Bronchial epithelial cell (primary cell): ENCODE measurements at regions not wholly inside any gene's neighbourhood (a gene's known extent, or its start where the extent isn't known, plus 50 kb on each side); places are given as distances from the start of the nearest gene placed in this dataset.

Experiments
- DNase-seq: peaks from one replicate; pipeline ENCODE4 v3.0.0-alpha.2; 2010; ENCODE audit warnings: low read depth
- FAIRE-seq: peaks from 2 replicates; lab custom pipeline; 2011; peaks lifted over from hg19 to GRCh38; lab: Jason Lieb, UNC
- H3K27me3 ChIP-seq: 2 replicates; pipeline ENCODE4 v1.5.1; 2011; ENCODE audit warnings: low read length; ENCODE audit not compliant: control insufficient read depth, insufficient read depth
- H3K36me3 ChIP-seq: 2 replicates; pipeline ENCODE4 v1.5.1; 2011; ENCODE audit warnings: low read length; ENCODE audit not compliant: control insufficient read depth, insufficient read depth
- H3K4me3 ChIP-seq: 2 replicates; pipeline ENCODE4 v1.5.1; 2011; ENCODE audit warnings: mild to moderate bottlenecking, low read depth, low read length, control low read depth
- TF ChIP-seq, protein P1 (sequence below): IDR thresholded peaks from 2 replicates; pipeline ENCODE4 v1.5.1; 2011; ENCODE audit warnings: mild to moderate bottlenecking, moderate library complexity, low read length, control low read depth, inconsistent platforms; ENCODE audit not compliant: insufficient read depth, severe bottlenecking

DNA sequence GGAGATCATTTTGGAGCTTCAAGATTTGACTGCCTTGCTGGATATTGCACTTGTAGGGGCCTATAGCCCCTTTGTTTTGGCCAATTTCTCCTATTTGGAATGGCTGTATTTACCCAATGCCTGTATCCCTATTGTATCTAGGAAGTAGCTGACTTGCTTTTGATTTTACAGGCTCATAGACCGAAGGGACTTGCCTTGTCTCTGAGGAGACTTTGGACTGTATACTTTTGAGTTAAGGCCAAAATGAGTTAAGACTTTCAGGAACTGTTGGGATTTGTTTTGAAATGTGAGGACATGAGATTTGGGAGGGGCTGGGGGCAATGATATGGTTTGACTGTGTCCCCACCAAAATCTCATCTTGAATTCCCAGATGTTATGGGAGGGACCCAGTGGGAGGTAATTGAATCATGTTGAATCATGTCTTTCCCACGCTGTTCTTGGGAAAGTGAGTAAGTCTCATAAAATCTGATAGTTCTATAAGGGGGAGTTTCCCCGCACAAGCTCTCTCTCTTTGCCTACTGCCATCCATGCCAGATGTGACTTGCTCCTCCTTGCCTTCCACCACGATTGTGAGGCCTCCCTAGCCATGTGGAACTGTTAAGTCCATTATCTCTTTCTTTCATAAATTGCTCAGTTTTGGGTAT is 276.1 kb downstream of the LMX1A start:
- no peak for FAIRE-seq
- peak; percentile 69 for DNase-seq
- H3K27me3 ChIP-seq: no peaks in the 10 kb centered on the region
- H3K36me3 ChIP-seq: no peaks in the 10 kb centered on the region
- TF ChIP-seq, protein P1, sequence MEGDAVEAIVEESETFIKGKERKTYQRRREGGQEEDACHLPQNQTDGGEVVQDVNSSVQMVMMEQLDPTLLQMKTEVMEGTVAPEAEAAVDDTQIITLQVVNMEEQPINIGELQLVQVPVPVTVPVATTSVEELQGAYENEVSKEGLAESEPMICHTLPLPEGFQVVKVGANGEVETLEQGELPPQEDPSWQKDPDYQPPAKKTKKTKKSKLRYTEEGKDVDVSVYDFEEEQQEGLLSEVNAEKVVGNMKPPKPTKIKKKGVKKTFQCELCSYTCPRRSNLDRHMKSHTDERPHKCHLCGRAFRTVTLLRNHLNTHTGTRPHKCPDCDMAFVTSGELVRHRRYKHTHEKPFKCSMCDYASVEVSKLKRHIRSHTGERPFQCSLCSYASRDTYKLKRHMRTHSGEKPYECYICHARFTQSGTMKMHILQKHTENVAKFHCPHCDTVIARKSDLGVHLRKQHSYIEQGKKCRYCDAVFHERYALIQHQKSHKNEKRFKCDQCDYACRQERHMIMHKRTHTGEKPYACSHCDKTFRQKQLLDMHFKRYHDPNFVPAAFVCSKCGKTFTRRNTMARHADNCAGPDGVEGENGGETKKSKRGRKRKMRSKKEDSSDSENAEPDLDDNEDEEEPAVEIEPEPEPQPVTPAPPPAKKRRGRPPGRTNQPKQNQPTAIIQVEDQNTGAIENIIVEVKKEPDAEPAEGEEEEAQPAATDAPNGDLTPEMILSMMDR: no peak
- no peak overlapping the region for H3K4me3 ChIP-seq

DNA sequence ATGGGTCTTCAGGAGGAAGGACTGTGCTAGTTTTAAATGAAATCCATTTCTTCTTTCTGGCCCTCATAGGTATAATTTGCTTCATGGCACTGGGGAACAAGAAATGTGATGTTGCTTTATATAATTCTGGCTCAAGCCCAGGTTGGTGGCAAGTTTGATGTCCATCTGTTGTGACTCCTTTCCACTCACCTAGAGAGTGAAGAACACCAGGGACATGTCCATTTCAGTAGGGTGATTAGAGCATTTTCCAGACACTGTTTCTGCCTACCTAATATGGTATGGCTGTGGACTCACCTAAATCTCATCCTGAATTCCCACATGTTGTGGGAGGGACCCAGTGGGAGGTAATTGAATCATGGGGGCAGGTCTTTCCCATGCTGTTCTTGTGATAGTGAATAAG is 278.1 kb downstream of the LMX1A start:
- DNase-seq (no peak), FAIRE-seq (no peak)
- TF ChIP-seq, protein P1: no peak

DNA sequence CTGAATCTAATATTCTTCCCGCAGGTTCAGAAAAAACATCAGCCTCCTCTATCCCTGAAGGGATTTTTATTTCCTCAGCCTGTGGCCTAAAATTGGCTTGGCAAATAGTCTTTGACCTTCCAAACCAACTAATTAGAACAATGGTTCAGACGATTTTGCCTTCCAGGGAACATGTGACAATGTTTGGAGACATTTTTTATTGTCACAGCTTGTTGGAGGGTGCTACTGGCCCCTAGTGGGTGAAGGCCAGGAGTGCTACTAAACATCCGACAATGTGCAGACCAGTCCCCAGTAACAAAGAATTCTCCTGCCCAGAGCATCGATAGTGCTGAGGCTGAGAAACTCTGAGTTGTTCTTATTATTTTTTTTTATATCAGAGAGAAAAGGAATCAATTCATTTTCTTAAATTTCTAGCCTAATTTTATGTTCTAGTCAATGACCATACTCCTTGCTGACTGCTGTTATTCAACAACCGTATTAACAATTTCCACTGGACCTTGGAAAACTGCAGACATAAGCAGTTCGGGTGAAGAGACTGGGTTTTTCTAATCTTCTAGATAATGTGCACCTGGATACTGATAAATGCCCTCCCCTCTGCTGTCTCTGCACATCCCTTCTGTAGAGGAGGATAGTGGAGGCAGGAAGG is 280.7 kb downstream of the LMX1A start:
- H3K4me3 ChIP-seq: no peak overlapping the region
- TF ChIP-seq, protein P1: peak; percentile 61
- DNase-seq (peak; percentile 33), FAIRE-seq (no peak)
- H3K36me3 ChIP-seq: no peaks in the 10 kb centered on the region
- H3K27me3 ChIP-seq: no peaks in the 10 kb centered on the region

More for the DNA sequence above, 278.1 kb downstream of the LMX1A start:
- Histone ChIP-seq H3K4me3 (no peak overlapping the region), H3K36me3 (no peaks in the 10 kb centered on the region), H3K27me3 (no peaks in the 10 kb centered on the region)

DNA sequence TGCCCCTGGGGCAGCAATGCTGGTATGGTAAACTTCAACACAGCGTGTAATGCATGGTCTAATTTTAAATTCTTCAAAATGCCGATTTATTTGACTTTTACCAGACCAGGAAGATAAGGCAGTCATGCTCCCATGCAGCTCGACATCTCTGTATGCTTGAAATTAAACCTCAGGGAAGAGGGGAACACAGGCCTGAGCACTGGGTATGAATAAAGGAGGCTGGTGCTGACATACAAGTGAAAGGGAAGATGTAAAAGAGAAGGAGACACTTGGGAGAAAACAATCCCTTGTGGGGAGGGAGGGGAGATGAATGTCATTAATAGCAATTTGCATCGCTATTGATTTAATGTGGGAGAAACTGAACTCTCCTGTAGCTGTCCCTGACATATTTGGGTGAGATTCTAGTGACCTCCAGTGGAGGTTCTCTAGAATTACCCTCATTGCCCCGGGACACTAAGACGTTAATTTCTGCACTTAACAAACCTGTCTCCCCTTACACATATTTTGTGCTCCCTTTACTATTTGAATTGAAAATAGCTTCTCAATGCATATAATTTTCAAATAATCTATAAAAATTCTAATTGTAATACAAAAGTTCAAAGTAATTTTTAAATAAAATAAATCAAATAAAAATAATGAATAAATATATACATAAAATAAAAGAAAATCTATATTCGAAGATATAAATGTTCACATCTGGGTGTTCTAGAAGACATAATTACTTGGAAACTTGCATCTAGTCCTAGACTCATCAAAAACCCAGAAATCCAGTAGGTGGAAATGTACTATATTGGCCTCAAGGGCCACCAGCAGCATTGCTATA is 283.1 kb downstream of the LMX1A start:
- H3K36me3 ChIP-seq: no peaks in the 10 kb centered on the region
- no peaks in the 10 kb centered on the region for H3K27me3 ChIP-seq
- peak; percentile 63 for DNase-seq
- TF ChIP-seq, protein P1: peak; percentile 66
- no peak overlapping the region for H3K4me3 ChIP-seq
- no peak for FAIRE-seq

DNA sequence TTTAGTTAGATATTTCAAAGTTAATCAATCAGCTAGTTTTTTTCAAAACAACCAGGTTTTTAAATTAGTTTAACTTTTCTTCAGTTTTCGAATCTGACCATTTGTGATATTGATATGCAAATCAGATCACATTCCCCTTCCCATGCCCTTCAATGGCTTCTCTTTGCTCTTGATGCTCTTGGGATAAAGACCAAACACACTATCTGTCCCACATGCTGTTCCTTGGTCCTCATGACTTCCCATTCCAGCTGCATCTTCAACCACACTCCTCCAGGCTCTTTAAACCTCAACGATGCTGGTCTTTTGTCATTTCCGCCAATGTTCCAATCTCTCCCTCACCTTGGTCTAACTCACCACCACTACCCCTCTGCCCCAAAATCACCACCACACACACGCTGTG is 285.8 kb downstream of the LMX1A start:
- TF ChIP-seq, protein P1: no peak
- H3K4me3 ChIP-seq: no peak overlapping the region
- peak; percentile 13 for FAIRE-seq
- H3K27me3 ChIP-seq: no peaks in the 10 kb centered on the region
- DNase-seq: no peak
- H3K36me3 ChIP-seq: no peaks in the 10 kb centered on the region
